ENCODE measurements at regions not wholly inside any gene's neighbourhood (a gene's known extent, or its start where the extent isn't known, plus 50 kb on each side); places are given as distances from the start of the nearest gene placed in this dataset.

DNA sequence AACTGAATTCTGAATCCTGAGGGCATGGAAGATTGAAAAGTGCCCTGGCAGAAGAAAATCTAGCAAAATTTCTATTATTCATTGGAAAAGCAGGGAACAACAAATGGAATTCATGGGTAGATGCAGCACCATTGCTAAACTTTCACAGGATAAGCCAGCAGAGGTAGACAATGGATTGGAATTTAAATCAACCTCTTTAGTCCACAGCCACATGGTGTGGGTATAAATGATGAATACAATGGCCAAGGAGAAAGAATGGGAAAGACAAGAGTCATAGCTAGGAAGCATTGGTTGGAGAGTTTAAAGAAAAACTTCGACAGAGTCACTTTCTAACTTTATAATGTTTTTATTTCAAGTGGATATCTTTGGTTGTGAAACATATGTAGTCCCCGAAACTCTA, 332.8 kb upstream of the PUDP start:
- TF ChIP-seq CTCF (IDR thresholded peaks at IDR 0.05) (no peak), EZH2 (IDR thresholded peaks at IDR 0.05; ENCODE audit: borderline replicate concordance, insufficient read depth, low read depth, low read length, poor library complexity, severe bottlenecking) (no peak)

Data from B cell (primary cell).